ENCODE measurements at regions not wholly inside any gene's neighbourhood (a gene's known extent, or its start where the extent isn't known, plus 50 kb on each side); places are given as distances from the start of the nearest gene placed in this dataset.
"Not testable (repeated sequence)": the region's sequence is repeated elsewhere in the genome, so short reads cannot be mapped to it uniquely, and the experiment has no call there.

- TF ChIP-seq CTCF, POLR2A (IDR thresholded peaks at IDR 0.05): not testable (repeated sequence)
Measured at GRCh38 chr17:30718691-30719090, 105.8 kb downstream of the CRLF3 start.
